Sigmoid colon (tissue), 4 donors: ENCODE measurements at regions not wholly inside any gene's neighbourhood (a gene's known extent, or its start where the extent isn't known, plus 50 kb on each side); places are given as distances from the start of the nearest gene placed in this dataset.

Source experiments
- CTCF ChIP-seq, 4 experiments: fragments of 450-650 bp in 3 of 4; fragments of 200-600 bp in 1 of 4; IDR thresholded peaks; one replicate each; pipeline ENCODE4 v1.5.1; 2016 to 2019; ENCODE audit warnings: antibody characterized with exemption in 4 of 4, mild to moderate bottlenecking in 3 of 4, moderate library complexity in 2 of 4
- EP300 ChIP-seq, 4 donors: sonication (generic); formaldehyde crosslinking; IDR thresholded peaks; one replicate each; pipeline ENCODE4 v1.6.1; 2017; ENCODE audit warnings: antibody characterized with exemption in 4 of 4

- TF ChIP-seq EP300 (IDR thresholded peaks at IDR 0.05) (no peak), CTCF (IDR thresholded peaks at IDR 0.05) (no peak)
These were observed 515.3 kb upstream of the MEX3C start for GRCh38 chr18:51712821-51713220.
